Right atrium auricular region (tissue), 2 donors: ENCODE measurements at regions not wholly inside any gene's neighbourhood (a gene's known extent, or its start where the extent isn't known, plus 50 kb on each side); places are given as distances from the start of the nearest gene placed in this dataset.

Experiments used
- DNase-seq: peaks from one replicate; pipeline ENCODE4 v3.0.0-alpha.2; 2019; ENCODE audit warnings: low spot score
- H3K27ac ChIP-seq, 2 donors: fragments of 200-600 bp; sonication (generic); 1 replicate in 1 of 2; 2 replicates in 1 of 2; pipeline ENCODE4 v1.5.1; 2016 to 2019
- H3K27me3 ChIP-seq, 2 donors: fragments of 200-600 bp; sonication (generic); one replicate each; pipeline versions ENCODE4 v1.5.1 to v1.6.0; 2017 to 2019
- H3K36me3 ChIP-seq: fragments of 200-600 bp; sonication (generic); one replicate; pipeline ENCODE4 v1.5.1; 2016
- H3K4me1 ChIP-seq, 2 donors: fragments of 200-600 bp; sonication (generic); one replicate each; pipeline versions ENCODE4 v1.5.1 to v1.6.0; 2017 to 2019
- H3K4me3 ChIP-seq, 2 donors: fragments of 200-600 bp; sonication (generic); 1 replicate in 1 of 2; 2 replicates in 1 of 2; pipeline ENCODE4 v1.5.1; 2017 to 2019; ENCODE audit warnings: mild to moderate bottlenecking in 1 of 2, moderate library complexity in 1 of 2
- H3K9me3 ChIP-seq, 2 donors: fragments of 200-600 bp; sonication (generic); one replicate each; pipeline ENCODE4 v1.5.1; 2019
- CTCF ChIP-seq, 2 donors: fragments of 200-600 bp; sonication (generic); IDR thresholded peaks; one replicate each; pipeline ENCODE4 v1.5.1; 2019; ENCODE audit warnings: antibody characterized with exemption in 2 of 2

DNA sequence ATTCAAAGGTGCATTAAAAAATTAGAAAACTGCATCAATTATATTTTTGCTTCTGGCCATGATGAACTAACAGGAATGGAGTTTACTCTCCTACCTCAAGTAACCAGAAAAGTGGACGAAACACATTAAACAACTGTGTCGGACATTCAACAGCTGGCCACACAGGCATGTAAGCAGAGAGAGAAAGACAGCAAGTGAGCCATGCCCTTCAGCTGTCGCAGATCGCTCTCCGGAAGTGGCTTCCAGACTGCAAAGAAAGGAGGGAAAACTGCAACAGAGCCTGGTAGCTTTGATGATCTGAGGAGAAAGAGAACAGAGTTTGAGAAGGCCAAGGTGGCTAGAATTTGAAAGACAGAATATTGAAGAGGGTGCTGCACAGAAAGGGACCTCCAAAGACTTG, 557.2 kb downstream of the MATN1 start:
- H3K36me3 ChIP-seq: no peaks in the 10 kb centered on the region
- no peaks in the 10 kb centered on the region for H3K9me3 ChIP-seq
- no peak overlapping the region for H3K4me3 ChIP-seq
- no peak overlapping the region for H3K27ac ChIP-seq
- no peak for DNase-seq
- no peaks in the 10 kb centered on the region for H3K4me1 ChIP-seq
- no peak for TF ChIP-seq CTCF (IDR thresholded peaks at IDR 0.05)
- H3K27me3 ChIP-seq: no peaks in the 10 kb centered on the region

- Histone ChIP-seq H3K4me1 (no peaks in the 10 kb centered on the region), H3K9me3 (no peaks in the 10 kb centered on the region), H3K27ac (no peak overlapping the region), H3K4me3 (no peak overlapping the region), H3K36me3 (no peaks in the 10 kb centered on the region), H3K27me3 (no peaks in the 10 kb centered on the region)
- TF ChIP-seq CTCF (IDR thresholded peaks at IDR 0.05): no peak
- no peak for DNase-seq
These were observed 558.3 kb downstream of the MATN1 start for GRCh38 chr1:30165116-30165515.

GRCh38 chr1:30164693-30165092, 558.7 kb downstream of the MATN1 start:
- Histone ChIP-seq H3K27ac (no peak overlapping the region), H3K36me3 (no peaks in the 10 kb centered on the region), H3K27me3 (no peaks in the 10 kb centered on the region), H3K4me3 (no peak overlapping the region), H3K9me3 (no peaks in the 10 kb centered on the region), H3K4me1 (no peaks in the 10 kb centered on the region)
- no peak for TF ChIP-seq CTCF (IDR thresholded peaks at IDR 0.05)
- DNase-seq: no peak

- Histone ChIP-seq H3K27me3 (no peaks in the 10 kb centered on the region), H3K27ac (no peak overlapping the region), H3K4me3 (no peak overlapping the region), H3K4me1 (no peaks in the 10 kb centered on the region), H3K36me3 (no peaks in the 10 kb centered on the region), H3K9me3 (no peaks in the 10 kb centered on the region)
- no peak for TF ChIP-seq CTCF (IDR thresholded peaks at IDR 0.05)
- no peak for DNase-seq
These were observed 560.8 kb downstream of the MATN1 start for GRCh38 chr1:30162565-30162964.

GRCh38 chr1:30161953-30162352, 561.4 kb downstream of the MATN1 start:
- H3K36me3 ChIP-seq: no peaks in the 10 kb centered on the region
- H3K9me3 ChIP-seq: no peaks in the 10 kb centered on the region
- no peaks in the 10 kb centered on the region for H3K27me3 ChIP-seq
- H3K4me3 ChIP-seq: no peak overlapping the region
- H3K27ac ChIP-seq: no peak overlapping the region
- H3K4me1 ChIP-seq: no peaks in the 10 kb centered on the region
- DNase-seq: no peak
- TF ChIP-seq CTCF (IDR thresholded peaks at IDR 0.05): no peak

DNA sequence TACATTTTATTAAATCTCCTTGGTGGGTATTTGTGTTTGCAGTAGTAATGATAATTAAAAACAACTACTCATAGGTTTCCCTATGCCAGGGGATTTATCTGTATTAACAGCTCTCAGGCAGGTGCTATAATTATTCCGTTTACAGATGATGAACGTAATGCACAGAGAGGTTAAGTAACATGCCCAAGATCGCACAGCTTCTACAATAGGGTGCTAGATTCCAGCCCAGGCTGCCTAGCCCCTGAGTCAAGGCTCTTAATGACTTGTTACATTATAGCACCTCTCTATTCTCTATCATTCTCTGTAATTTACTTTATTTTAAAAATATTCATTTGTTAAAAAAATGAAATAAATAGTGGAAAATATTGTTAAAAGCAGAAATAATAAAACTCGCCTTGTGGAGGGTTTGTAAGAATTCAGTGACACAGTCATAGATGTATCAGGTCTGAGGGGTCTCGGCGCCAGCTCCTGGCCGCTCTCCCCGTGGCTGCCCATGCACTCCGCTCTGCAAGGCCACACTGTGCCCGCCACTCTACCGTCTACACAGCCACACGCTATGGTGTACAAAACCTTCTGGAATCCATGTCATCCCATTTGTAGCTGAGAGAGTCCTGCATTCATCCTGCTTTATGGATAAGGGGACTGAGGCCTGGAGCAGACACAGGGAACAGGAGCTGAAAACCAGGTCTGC, 562.2 kb downstream of the MATN1 start:
- H3K27ac ChIP-seq: no peak overlapping the region
- DNase-seq: no peak
- H3K27me3 ChIP-seq: no peaks in the 10 kb centered on the region
- H3K9me3 ChIP-seq: no peaks in the 10 kb centered on the region
- H3K36me3 ChIP-seq: no peaks in the 10 kb centered on the region
- H3K4me1 ChIP-seq: no peaks in the 10 kb centered on the region
- H3K4me3 ChIP-seq: no peak overlapping the region
- TF ChIP-seq CTCF (IDR thresholded peaks at IDR 0.05): no peak
